DLD1 (cell line): ENCODE measurements at regions not wholly inside any gene's neighbourhood (a gene's known extent, or its start where the extent isn't known, plus 50 kb on each side); places are given as distances from the start of the nearest gene placed in this dataset.

ENCODE experiments used
- in situ Hi-C: cut with HindIII; loops from 2 replicates; pipeline ENCODE4 v1.10.0; 2017; ENCODE audit warnings: low sequenced_read_pairs

DNA sequence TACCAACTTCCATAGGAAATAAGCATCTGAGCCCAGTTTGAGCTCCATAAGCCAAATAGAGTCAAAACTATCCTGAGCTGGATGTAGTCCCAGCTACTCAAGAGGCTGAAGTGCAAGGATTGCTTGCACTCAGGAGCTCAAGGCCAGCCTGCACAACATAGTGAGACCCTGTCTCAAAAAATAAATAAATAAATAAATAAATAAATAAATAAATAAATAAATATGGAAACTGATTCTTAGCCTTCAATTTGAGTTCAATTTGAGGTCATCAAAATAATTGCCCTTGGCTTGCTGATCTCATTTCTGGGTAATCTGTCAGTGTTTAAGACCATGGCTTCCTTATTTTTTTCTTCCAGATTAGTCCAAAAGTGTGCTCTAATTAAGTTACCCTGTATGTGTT is 184.9 kb upstream of the CDH20 start:
- in situ Hi-C loops: no loop called here

DNA sequence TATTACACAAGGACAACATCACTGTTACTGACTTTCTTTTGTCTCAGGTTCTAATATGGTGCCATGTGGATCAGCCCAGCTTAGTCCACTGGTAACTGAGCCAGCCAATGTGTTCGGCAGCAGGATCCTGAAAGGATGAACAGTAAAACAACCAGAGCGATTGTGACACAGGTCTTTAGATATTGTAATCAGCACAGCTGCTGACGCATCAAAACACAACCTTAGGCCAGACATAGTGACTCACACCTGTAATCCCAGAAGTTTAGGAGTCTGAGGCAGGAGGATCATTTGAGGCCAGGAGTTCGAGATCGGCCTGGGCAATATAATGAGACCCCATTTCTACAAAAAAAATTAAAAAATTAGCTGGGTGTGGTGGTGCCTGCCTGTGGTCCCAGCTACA is 183.4 kb upstream of the CDH20 start:
- in situ Hi-C loops: no loop called here

GRCh38 chr18:61153571-61153970 is 179.7 kb upstream of the CDH20 start:
- in situ Hi-C loops: no loop called here

DNA sequence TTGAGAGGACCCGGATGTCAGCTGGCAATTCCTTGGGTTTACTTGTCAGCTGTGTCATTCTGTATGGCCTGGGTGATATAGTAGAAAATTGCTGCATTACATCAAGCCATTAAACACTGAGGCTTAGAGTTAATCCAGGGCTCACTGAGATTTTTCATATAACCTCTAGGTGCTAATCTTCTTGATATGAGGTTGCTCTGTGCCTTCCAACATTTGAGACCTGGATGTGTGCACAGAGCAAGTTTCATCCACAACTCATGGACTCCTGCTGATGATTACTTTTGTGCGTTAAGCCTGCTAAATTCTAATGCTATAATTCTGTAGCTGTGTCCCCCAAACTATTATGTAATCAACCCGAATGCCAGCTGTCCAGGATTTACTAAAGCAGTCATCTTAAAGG is 178.4 kb upstream of the CDH20 start:
- in situ Hi-C loops: no loop called here

DNA sequence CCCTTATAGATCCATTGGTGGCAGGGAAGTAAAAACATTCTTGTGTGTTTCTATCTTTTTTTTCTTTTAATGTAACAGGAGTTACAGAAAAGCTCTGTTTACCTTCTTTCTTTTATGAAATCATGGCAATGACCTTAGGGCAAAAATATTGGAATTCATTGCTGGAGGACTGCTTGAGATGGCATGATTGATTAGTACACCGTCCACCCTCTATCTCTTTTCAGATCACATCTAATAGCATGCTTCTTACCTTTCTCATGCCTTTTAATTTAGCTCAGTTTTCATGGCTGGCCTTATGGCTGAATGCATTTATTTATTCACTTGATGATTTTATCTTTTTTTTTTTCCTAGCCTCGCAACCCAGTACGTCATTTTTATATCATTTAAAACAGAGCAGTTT is 177.6 kb upstream of the CDH20 start:
- in situ Hi-C loops: no loop called here

DNA sequence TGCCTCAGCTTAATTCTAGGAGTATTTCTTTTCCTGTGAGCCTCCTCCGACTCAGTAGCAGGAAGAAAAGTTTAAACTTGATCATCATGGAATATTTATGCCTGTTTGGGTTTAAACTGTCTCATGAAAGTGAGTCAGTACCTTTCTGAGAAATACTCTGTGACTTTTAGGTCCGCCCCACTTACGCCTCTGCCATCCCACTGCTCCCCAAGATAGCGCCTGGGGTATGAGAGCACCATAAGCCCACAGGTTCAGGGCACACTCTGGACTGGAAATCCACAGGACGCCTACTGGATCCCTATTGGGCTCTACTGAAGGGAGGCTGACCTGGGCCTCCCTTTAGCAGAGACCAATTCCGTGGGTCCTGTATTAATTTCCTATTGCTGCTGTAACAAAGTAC is 175.8 kb upstream of the CDH20 start:
- in situ Hi-C loops: no loop called here

GRCh38 chr18:61159246-61159645 is 174.0 kb upstream of the CDH20 start:
- in situ Hi-C loops: no loop called here

- in situ Hi-C loops: no loop called here
These were observed 168.9 kb upstream of the CDH20 start for GRCh38 chr18:61164321-61164720.

- in situ Hi-C loops: no loop called here
These were observed 165.3 kb upstream of the CDH20 start for GRCh38 chr18:61167902-61168301.

- in situ Hi-C loops: no loop called here
These were observed 163.8 kb upstream of the CDH20 start for GRCh38 chr18:61169386-61169785.

DNA sequence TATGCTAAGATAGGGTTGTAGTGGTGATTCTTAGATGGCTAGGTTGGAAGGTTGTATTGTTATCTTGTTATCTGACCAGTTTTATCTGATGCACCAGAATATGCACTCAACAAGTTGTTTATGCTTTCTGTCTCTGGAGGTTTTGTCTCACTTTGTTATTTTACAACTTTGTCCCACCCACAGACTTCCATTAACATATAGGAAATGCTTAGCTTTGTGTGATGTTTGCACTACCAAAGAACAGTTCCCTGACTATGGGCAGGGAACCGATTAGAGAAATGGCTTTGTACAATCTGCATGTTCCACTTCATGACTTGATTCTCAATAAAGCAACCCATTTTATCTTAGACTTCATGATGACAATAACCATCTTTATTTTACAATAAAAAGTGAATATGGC is 160.6 kb upstream of the CDH20 start:
- in situ Hi-C loops: no loop called here

GRCh38 chr18:61173554-61173953 is 159.7 kb upstream of the CDH20 start:
- in situ Hi-C loops: no loop called here

DNA sequence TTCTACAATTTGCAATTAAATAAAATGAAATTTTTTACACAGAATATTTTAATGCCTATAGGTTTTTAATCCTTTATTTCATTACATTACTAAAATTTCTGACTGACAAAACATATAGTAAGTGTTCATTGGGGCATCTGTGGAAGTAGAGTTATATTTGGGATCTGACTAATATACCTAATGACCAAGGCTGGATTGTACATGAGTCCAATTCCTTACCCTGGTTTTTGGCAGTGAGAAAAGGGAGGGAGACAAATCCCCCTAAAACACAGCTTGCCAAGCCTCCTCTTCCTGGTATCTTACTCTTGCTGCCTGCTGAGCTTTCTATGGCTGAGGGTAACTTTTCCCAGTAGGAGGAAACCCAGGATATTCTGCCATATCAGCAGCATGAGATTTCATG is 149.4 kb upstream of the CDH20 start:
- in situ Hi-C loops: no loop called here

DNA sequence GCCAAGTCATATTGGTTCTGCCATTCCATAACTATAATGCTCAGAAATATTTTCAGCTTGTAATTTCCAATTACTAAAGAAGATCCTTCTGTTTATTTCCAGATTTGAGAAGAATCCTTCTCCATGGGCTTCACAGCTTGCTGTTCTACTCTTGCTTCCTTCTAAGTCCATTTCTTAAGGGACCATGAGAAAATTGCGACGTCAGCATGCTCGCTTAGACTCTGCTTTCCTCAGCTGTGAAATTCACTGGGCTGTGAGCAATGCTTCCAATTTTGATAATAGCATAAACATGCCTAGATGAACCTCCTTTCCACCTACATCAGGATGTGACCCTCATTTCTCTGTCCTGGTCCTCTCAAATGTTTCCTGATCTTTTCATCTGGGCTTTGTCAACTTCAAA is 145.3 kb upstream of the CDH20 start:
- in situ Hi-C loops: no loop called here

DNA sequence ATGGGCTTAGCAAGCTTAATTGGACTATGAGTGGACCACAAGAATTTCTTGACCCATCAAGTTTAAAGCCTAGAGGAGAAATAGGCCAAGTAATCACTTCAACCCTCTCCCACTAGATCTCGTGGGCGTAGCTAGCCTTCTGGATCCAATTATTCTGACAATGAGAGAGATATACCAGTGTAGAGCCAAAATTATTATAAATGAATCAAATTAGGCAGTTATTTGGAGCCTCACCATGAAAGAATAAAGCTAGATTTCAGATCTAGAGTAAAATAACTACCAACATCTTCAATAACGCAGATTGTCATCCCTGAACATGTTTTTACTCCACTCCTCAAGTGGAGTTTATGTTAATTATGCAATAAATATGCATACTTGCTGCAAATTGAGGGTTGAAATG is 143.9 kb upstream of the CDH20 start:
- in situ Hi-C loops: no loop called here

GRCh38 chr18:61194726-61195125 is 138.5 kb upstream of the CDH20 start:
- in situ Hi-C loops: no loop called here

DNA sequence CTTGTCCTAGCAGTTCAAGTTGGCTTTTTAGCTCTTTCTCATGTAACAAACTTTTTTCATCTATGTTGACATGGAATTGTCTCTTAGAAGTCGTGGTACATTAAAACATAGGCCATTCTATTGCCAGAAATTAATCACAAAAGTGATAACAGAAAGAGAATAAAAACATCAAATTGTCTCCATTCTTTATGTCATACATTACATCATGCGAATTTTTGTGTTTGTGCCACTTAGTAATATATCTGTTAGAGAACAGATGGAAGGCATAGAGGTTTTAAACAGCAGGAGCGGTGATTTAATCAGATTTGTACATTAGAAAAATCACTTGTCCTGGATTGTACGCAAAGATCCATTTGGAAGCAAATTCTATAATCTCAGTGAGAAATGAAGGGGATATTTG is 136.5 kb upstream of the CDH20 start:
- in situ Hi-C loops: no loop called here

DNA sequence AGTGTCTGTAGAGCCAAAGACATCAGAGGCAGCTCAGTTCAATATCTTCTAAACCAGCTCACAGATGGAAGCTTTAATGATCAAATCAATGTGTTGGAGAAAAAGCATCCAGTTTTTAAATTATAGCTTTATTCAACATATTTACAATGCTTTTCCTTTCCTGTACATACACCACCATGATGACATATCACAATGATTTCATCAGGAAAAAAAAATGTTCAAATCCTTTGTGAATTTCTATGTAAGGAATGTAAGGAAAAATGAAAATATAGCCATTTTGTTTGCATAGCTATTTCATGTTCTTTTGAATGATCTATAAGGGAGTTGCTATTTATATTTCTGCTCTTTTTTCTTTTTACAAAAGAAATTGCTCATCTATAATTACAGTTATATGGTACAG is 134.7 kb upstream of the CDH20 start:
- in situ Hi-C loops: no loop called here

- in situ Hi-C loops: no loop called here
These were observed 133.9 kb upstream of the CDH20 start for GRCh38 chr18:61199171-61199848.

DNA sequence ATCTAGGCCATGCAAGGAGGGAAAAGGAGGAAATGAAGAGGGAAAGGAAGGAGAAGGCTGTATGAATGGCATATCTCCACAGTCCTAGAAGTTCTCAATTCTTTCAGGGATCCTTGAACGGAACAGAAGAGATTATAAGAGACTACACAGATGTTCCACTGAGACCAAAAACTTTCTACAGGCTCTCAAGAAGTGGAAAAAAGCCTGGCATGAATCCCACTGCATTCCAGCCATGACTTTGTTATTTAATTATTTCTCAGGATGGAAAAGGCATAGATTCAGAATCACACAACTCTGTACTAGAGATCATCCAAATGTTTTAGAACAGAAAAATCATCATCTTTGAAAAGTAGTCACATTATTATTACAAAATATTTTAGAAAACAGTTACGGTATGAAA is 131.7 kb upstream of the CDH20 start:
- in situ Hi-C loops: no loop called here

DNA sequence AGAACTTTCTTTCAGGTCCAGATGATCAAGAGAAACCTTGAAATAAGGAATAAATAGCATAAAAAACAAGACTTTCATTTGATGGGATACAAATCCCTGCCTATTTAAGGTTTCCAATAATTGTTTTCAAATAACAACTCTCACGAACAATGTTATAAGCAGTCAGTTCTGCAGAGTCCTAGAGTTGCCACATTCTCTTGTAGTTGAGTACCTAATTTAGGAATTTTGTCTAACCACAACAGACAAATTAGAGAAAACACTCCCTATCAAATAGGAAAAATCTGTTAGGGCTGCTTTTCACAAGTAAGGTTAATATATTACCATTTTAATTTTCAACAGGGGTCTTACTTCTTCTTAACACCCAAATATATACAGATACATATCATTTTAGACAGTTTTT is 130.1 kb upstream of the CDH20 start:
- in situ Hi-C loops: no loop called here

- in situ Hi-C loops: no loop called here
These were observed 123.4 kb upstream of the CDH20 start for GRCh38 chr18:61209801-61210200.

GRCh38 chr18:61216051-61216450 is 117.2 kb upstream of the CDH20 start:
- in situ Hi-C loops: no loop called here
